NCI-H1694 treated with DMSO at 0.1 percent for 48 hours (cell line): ENCODE measurements at regions not wholly inside any gene's neighbourhood (a gene's known extent, or its start where the extent isn't known, plus 50 kb on each side); places are given as distances from the start of the nearest gene placed in this dataset.

Experiments used
- DNase-seq: peaks from one replicate; lab custom pipeline; 2025; lab: John Stamatoyannopoulos, UW

GRCh38 chr5:153005711-153006110 is 484.8 kb upstream of the GRIA1 start:
- DNase-seq = no peak

- DNase-seq = no peak
These were observed 483.8 kb upstream of the GRIA1 start for GRCh38 chr5:153006681-153007080.

GRCh38 chr5:153014194-153014593 is 476.3 kb upstream of the GRIA1 start:
- DNase-seq = no peak

GRCh38 chr5:153018121-153018520 is 472.3 kb upstream of the GRIA1 start:
- no peak for DNase-seq

- no peak for DNase-seq
These were observed 459.4 kb upstream of the GRIA1 start for GRCh38 chr5:153030755-153031725.

GRCh38 chr5:153039501-153039900 is 451.0 kb upstream of the GRIA1 start:
- DNase-seq = no peak

GRCh38 chr5:153043886-153044285 is 446.6 kb upstream of the GRIA1 start:
- no peak for DNase-seq

GRCh38 chr5:153050496-153051179 is 439.8 kb upstream of the GRIA1 start:
- DNase-seq = no peak

GRCh38 chr5:153066281-153066680 is 424.2 kb upstream of the GRIA1 start:
- no peak for DNase-seq

GRCh38 chr5:153067869-153068268 is 422.6 kb upstream of the GRIA1 start:
- DNase-seq = no peak

GRCh38 chr5:153079396-153079795 is 411.1 kb upstream of the GRIA1 start:
- DNase-seq = no peak

GRCh38 chr5:153080940-153081339 is 409.5 kb upstream of the GRIA1 start:
- peak; percentile 11 for DNase-seq

- DNase-seq = no peak
These were observed 409.1 kb upstream of the GRIA1 start for GRCh38 chr5:153081385-153081784.

- DNase-seq = no peak
These were observed 406.0 kb upstream of the GRIA1 start for GRCh38 chr5:153084511-153084910.

- DNase-seq = peak; percentile 30
These were observed 404.0 kb upstream of the GRIA1 start for GRCh38 chr5:153086486-153086885.

GRCh38 chr5:153088538-153088937 is 401.9 kb upstream of the GRIA1 start:
- DNase-seq = no peak

GRCh38 chr5:153094333-153094732 is 396.1 kb upstream of the GRIA1 start:
- no peak for DNase-seq

GRCh38 chr5:153096381-153096780 is 394.1 kb upstream of the GRIA1 start:
- no peak for DNase-seq

- DNase-seq = no peak
These were observed 391.1 kb upstream of the GRIA1 start for GRCh38 chr5:153099328-153099727.

GRCh38 chr5:153101235-153102180 is 389.0 kb upstream of the GRIA1 start:
- no peak for DNase-seq

- DNase-seq = no peak
These were observed 373.6 kb upstream of the GRIA1 start for GRCh38 chr5:153116916-153117315.

GRCh38 chr5:153118018-153118417 is 372.5 kb upstream of the GRIA1 start:
- no peak for DNase-seq
